Activated naive CD8-positive, alpha-beta T cell treated with anti-CD3 and anti-CD28 coated beads, Interleukin-2, amount 50 U/mL, for 24 hours (primary cell): ENCODE measurements at regions not wholly inside any gene's neighbourhood (a gene's known extent, or its start where the extent isn't known, plus 50 kb on each side); places are given as distances from the start of the nearest gene placed in this dataset.

ENCODE experiments used
- ATAC-seq: fragments of 150-1000 bp; cut with Tn5 transposase; one replicate; pipeline ENCODE4 v1.10.0; 2021
- DNase-seq: peaks from one replicate; pipeline ENCODE4 v3.0.0; 2021
- H3K27ac Mint-ChIP-seq: one replicate; pipeline ENCODE4 v1.8.0; 2021; ENCODE audit warnings: mild to moderate bottlenecking, mixed read lengths
- H3K27me3 Mint-ChIP-seq: one replicate; pipeline ENCODE4 v1.8.0; 2021; ENCODE audit warnings: mixed read lengths
- H3K36me3 Mint-ChIP-seq: one replicate; pipeline ENCODE4 v1.8.0; 2021; ENCODE audit warnings: low read depth, mixed read lengths
- H3K4me1 Mint-ChIP-seq: one replicate; pipeline ENCODE4 v1.8.0; 2021; ENCODE audit warnings: mixed read lengths
- H3K4me3 Mint-ChIP-seq: one replicate; pipeline ENCODE4 v1.8.0; 2021; ENCODE audit warnings: mild to moderate bottlenecking, moderate library complexity, mixed read lengths
- H3K9me3 Mint-ChIP-seq: one replicate; pipeline ENCODE4 v1.8.0; 2021; ENCODE audit warnings: mixed read lengths

DNA sequence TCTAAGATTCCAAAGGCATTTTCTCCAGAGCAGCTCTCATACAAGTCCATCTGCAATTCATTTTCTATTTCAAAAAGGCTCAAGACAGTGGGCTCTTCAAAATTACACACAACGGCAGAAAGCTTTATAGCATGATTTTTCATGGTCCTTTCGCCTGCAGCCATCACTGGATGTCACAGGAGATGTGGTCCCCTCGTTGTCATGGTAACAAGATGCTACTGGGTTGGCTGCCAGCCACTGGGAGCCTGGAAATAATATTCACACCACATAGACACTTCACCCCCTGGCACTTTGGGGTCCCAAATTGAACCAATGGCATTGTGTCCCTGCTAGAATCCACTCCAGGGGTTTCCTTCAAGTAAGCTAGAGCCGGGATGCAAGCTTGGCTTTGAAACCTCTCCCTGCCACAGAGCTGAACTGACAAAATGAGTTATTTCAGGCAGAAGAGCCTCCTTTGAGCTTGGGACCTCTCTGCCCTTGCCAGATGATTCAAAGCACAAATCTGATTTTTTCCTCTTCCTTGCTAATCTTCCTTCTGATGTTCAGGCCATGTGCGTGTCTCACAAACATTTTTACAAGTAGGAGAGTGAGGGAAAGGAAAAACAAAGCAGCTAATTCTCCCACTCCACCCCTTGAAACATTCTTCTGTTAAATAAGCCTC, 512.6 kb upstream of the ADAMTS9 start:
- Mint-ChIP-seq H3K9me3 (peaks cover under 1% of the 10 kb centered on the region), H3K4me1 (no peaks in the 10 kb centered on the region), H3K4me3 (no peak overlapping the region), H3K27ac (no peak overlapping the region), H3K27me3 (no peaks in the 10 kb centered on the region), H3K36me3 (no peaks in the 10 kb centered on the region)
- no peak for DNase-seq
- ATAC-seq, result no peak

DNA sequence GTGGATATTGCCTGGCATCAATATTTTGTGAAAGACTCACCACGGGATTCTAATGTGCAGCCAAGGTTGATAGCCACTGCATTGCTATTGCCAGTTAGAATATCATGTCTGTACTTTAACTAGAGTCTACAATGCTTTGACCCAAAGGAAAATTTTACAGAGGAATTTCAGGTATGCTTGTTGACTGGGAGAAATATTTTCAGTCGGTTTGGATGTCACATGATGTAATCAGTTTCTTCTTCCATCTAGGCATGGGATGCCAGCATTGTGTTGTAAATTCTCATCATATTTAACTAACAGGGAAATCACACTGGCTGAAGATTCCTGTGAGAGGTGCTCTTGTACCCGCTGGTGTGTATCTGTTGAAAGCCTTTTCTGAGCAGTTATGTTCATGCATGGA, 508.9 kb upstream of the ADAMTS9 start:
- no peaks in the 10 kb centered on the region for H3K27me3 Mint-ChIP-seq
- no peaks in the 10 kb centered on the region for H3K4me1 Mint-ChIP-seq
- no peaks in the 10 kb centered on the region for H3K9me3 Mint-ChIP-seq
- no peak overlapping the region for H3K27ac Mint-ChIP-seq
- no peaks in the 10 kb centered on the region for H3K36me3 Mint-ChIP-seq
- H3K4me3 Mint-ChIP-seq, result no peak overlapping the region
- DNase-seq, result no peak
- ATAC-seq, result no peak

GRCh38 chr3:65195211-65196006, 507.6 kb upstream of the ADAMTS9 start:
- no peak overlapping the region for H3K27ac Mint-ChIP-seq
- H3K36me3 Mint-ChIP-seq, result no peaks in the 10 kb centered on the region
- DNase-seq (no peak), ATAC-seq (no peak)
- H3K27me3 Mint-ChIP-seq, result no peaks in the 10 kb centered on the region
- no peak overlapping the region for H3K4me3 Mint-ChIP-seq
- H3K9me3 Mint-ChIP-seq, result peaks cover 8% of the 10 kb centered on the region
- H3K4me1 Mint-ChIP-seq, result no peaks in the 10 kb centered on the region

DNA sequence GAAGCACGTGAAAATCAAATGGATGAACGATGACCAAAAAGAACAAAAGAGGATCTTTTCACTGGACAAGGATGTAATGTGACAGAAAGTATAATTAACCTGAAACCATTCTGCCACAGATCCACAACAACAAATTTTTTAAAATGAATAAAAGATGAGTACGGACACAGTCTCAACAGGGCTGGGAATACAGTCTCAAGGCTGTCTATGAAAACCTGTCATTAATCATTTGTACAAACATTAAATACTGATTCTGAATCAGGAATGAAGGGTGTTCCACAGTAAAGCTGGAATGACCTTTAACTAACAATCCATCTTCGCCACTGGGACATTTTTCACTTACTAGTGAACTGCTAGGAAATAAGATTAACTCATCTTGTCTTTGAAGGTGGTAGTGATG, 506.9 kb upstream of the ADAMTS9 start:
- H3K4me1 Mint-ChIP-seq, result no peaks in the 10 kb centered on the region
- no peak for ATAC-seq
- no peak overlapping the region for H3K4me3 Mint-ChIP-seq
- H3K27me3 Mint-ChIP-seq, result no peaks in the 10 kb centered on the region
- H3K36me3 Mint-ChIP-seq, result no peaks in the 10 kb centered on the region
- H3K27ac Mint-ChIP-seq, result no peak overlapping the region
- peaks cover 8% of the 10 kb centered on the region for H3K9me3 Mint-ChIP-seq
- DNase-seq, result no peak

GRCh38 chr3:65194047-65194714, 506.4 kb upstream of the ADAMTS9 start:
- Mint-ChIP-seq H3K27me3 (no peaks in the 10 kb centered on the region), H3K4me1 (no peaks in the 10 kb centered on the region), H3K27ac (no peak overlapping the region), H3K4me3 (no peak overlapping the region), H3K36me3 (no peaks in the 10 kb centered on the region), H3K9me3 (peaks cover 8% of the 10 kb centered on the region)
- DNase-seq (no peak), ATAC-seq (no peak)

DNA sequence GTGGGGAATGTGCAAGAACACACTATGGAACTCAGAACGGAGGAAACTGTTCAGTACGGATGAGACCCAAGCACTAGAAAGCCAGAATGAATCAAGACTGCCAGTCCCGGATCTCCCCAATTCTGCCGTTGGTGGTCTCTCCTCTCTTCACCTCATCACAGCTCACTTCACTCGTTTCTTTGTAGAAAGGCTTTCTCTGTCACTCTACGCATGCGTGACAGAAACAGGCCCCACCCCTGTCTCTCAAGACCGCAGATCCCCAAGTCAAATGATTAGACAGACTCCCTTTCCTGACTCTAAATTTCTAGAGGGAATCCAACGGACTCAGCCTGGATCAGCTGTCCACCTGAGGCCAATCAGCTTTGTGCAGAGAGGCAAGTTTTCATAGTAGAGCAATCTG, 505.7 kb upstream of the ADAMTS9 start:
- H3K27ac Mint-ChIP-seq, result no peak overlapping the region
- H3K27me3 Mint-ChIP-seq, result no peaks in the 10 kb centered on the region
- DNase-seq (no peak), ATAC-seq (no peak)
- H3K4me3 Mint-ChIP-seq, result no peak overlapping the region
- H3K9me3 Mint-ChIP-seq, result peaks cover 8% of the 10 kb centered on the region
- H3K36me3 Mint-ChIP-seq, result no peaks in the 10 kb centered on the region
- no peaks in the 10 kb centered on the region for H3K4me1 Mint-ChIP-seq

GRCh38 chr3:65190111-65190510, 502.3 kb upstream of the ADAMTS9 start:
- no peaks in the 10 kb centered on the region for H3K27me3 Mint-ChIP-seq
- H3K9me3 Mint-ChIP-seq, result peaks cover 25% of the 10 kb centered on the region
- H3K36me3 Mint-ChIP-seq, result no peaks in the 10 kb centered on the region
- DNase-seq (no peak), ATAC-seq (no peak)
- H3K27ac Mint-ChIP-seq, result no peak overlapping the region
- no peaks in the 10 kb centered on the region for H3K4me1 Mint-ChIP-seq
- no peak overlapping the region for H3K4me3 Mint-ChIP-seq

- ATAC-seq, result no peak
- Mint-ChIP-seq H3K4me1 (no peaks in the 10 kb centered on the region), H3K27me3 (no peaks in the 10 kb centered on the region), H3K4me3 (no peak overlapping the region), H3K36me3 (no peaks in the 10 kb centered on the region), H3K27ac (no peak overlapping the region), H3K9me3 (peaks cover 29% of the 10 kb centered on the region)
- no peak for DNase-seq
These were observed 498.5 kb upstream of the ADAMTS9 start for GRCh38 chr3:65186268-65186667.

GRCh38 chr3:65182682-65183081, 494.9 kb upstream of the ADAMTS9 start:
- DNase-seq, result no peak
- Mint-ChIP-seq H3K9me3 (peaks cover 19% of the 10 kb centered on the region), H3K27ac (no peak overlapping the region), H3K36me3 (no peaks in the 10 kb centered on the region), H3K4me3 (no peak overlapping the region), H3K4me1 (no peaks in the 10 kb centered on the region), H3K27me3 (no peaks in the 10 kb centered on the region)
- no peak for ATAC-seq

DNA sequence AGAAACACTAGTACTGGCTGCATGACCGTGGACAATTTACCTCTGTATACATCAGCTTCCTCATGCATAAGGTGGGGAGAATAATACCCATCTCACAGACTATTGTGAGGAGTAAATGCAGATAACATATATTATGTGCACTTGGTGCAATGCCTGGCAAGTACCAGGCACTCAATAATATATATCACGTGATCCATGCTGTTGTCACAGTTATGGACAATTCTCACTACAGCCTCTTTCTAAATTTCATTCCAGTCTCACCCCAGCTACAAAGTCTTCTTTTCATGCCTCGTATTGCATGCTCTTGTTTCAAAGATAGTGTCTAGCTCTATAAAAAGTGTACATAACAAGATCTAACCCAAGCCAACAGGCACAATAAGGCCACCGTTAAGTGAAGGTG, 494.3 kb upstream of the ADAMTS9 start:
- Mint-ChIP-seq H3K36me3 (no peaks in the 10 kb centered on the region), H3K27me3 (no peaks in the 10 kb centered on the region), H3K4me1 (no peaks in the 10 kb centered on the region), H3K4me3 (no peak overlapping the region), H3K27ac (no peak overlapping the region), H3K9me3 (peaks cover 19% of the 10 kb centered on the region)
- ATAC-seq (no peak), DNase-seq (no peak)

DNA sequence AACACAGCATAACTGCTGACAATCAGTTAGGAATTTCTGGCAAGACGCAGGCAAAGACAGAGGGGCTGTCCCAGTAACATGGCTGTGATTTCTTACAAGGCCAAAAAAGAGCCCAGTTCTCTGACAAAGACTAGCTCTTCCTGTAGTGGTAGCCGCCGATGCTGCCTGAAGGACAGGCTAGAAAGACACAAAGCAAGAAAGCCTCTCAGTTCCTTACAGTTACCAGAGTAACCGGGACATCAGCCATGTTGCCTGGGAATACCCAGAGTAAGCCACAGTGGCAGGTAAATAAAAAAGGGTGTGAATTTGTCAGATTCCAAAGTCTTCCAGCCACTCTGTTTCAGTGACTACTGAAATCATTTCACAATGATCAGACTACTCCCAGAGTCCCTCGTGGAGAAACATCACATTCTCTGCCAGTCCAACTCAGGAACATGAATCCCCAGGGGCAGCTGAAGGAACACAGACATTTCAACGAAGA, 493.6 kb upstream of the ADAMTS9 start:
- Mint-ChIP-seq H3K9me3 (peaks cover 14% of the 10 kb centered on the region), H3K36me3 (no peaks in the 10 kb centered on the region), H3K4me1 (no peaks in the 10 kb centered on the region), H3K27me3 (no peaks in the 10 kb centered on the region), H3K4me3 (no peak overlapping the region), H3K27ac (no peak overlapping the region)
- ATAC-seq (no peak), DNase-seq (no peak)

- no peak overlapping the region for H3K4me3 Mint-ChIP-seq
- no peaks in the 10 kb centered on the region for H3K4me1 Mint-ChIP-seq
- H3K27ac Mint-ChIP-seq, result no peak overlapping the region
- H3K9me3 Mint-ChIP-seq, result peaks cover 4% of the 10 kb centered on the region
- DNase-seq, result no peak
- H3K27me3 Mint-ChIP-seq, result no peaks in the 10 kb centered on the region
- H3K36me3 Mint-ChIP-seq, result no peaks in the 10 kb centered on the region
- ATAC-seq, result no peak
These were observed 490.9 kb upstream of the ADAMTS9 start for GRCh38 chr3:65178703-65179102.

- no peak overlapping the region for H3K27ac Mint-ChIP-seq
- DNase-seq, result no peak
- H3K9me3 Mint-ChIP-seq, result peaks cover 4% of the 10 kb centered on the region
- no peaks in the 10 kb centered on the region for H3K36me3 Mint-ChIP-seq
- no peaks in the 10 kb centered on the region for H3K4me1 Mint-ChIP-seq
- no peak overlapping the region for H3K4me3 Mint-ChIP-seq
- ATAC-seq, result no peak
- no peaks in the 10 kb centered on the region for H3K27me3 Mint-ChIP-seq
These were observed 490.2 kb upstream of the ADAMTS9 start for GRCh38 chr3:65177960-65178376.

- Mint-ChIP-seq H3K27me3 (no peaks in the 10 kb centered on the region), H3K9me3 (peaks cover 4% of the 10 kb centered on the region), H3K4me1 (no peaks in the 10 kb centered on the region), H3K4me3 (no peak overlapping the region), H3K27ac (no peak overlapping the region), H3K36me3 (no peaks in the 10 kb centered on the region)
- ATAC-seq, result no peak
- DNase-seq, result no peak
These were observed 486.9 kb upstream of the ADAMTS9 start for GRCh38 chr3:65174713-65175112.

- H3K4me3 Mint-ChIP-seq, result no peak overlapping the region
- no peaks in the 10 kb centered on the region for H3K9me3 Mint-ChIP-seq
- no peaks in the 10 kb centered on the region for H3K4me1 Mint-ChIP-seq
- DNase-seq, result no peak
- H3K27ac Mint-ChIP-seq, result no peak overlapping the region
- ATAC-seq, result no peak
- H3K27me3 Mint-ChIP-seq, result no peaks in the 10 kb centered on the region
- H3K36me3 Mint-ChIP-seq, result no peaks in the 10 kb centered on the region
These were observed 486.0 kb upstream of the ADAMTS9 start for GRCh38 chr3:65173841-65174240.
